ENCODE measurements at regions not wholly inside any gene's neighbourhood (a gene's known extent, or its start where the extent isn't known, plus 50 kb on each side); places are given as distances from the start of the nearest gene placed in this dataset.

DNA sequence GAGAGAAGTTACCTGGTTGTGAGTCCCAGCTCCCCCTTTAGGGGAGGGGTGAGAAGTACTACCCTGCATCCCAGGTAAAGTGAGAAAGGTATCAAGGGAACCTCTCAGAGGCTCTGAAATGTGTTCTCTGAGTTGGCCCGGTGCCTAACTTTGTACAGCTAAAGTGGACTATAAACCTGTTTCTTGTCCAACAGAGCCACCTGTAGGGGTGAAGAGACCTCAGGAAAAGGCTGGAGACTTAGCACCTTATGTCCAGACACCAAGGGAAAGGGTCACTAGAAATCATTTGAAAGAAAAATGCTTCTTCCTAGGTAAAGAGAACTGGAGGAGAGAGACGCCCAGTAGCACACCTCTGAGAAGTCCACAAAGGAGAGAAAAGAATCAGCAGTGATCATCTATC, 108.3 kb upstream of the KIF2A start:
- no peak for FAIRE-seq
- intact Hi-C loops (cut with DNase I) = no loop called here
- Histone ChIP-seq H3K27ac (ENCODE audit: low read depth in 2 of 2, low read length in 2 of 2) (no peak overlapping the region), H3K4me1 (ENCODE audit: control insufficient read depth in 2 of 3, insufficient read depth in 2 of 3, low read depth in 1 of 3, low read length in 3 of 3) (no peaks in the 10 kb centered on the region), H3K9me3 (ENCODE audit: control insufficient read depth in 2 of 3, insufficient read depth in 1 of 3, low read length in 3 of 3) (peaks cover 0 to 4% (median 0%) of the 10 kb centered on the region in 3 donors), H3K4me3 (ENCODE audit: low read length in 3 of 3) (no peak overlapping the region), H3K9ac (ENCODE audit: low read length in 3 of 3) (no peak overlapping the region), H3K36me3 (ENCODE audit: control insufficient read depth in 2 of 3, insufficient read depth in 3 of 3, low read length in 3 of 3) (no peaks in the 10 kb centered on the region), H3K27me3 (ENCODE audit: control insufficient read depth, insufficient read depth, low read length) (no peaks in the 10 kb centered on the region)
- no peak for DNase-seq
- TF ChIP-seq, protein P1, sequence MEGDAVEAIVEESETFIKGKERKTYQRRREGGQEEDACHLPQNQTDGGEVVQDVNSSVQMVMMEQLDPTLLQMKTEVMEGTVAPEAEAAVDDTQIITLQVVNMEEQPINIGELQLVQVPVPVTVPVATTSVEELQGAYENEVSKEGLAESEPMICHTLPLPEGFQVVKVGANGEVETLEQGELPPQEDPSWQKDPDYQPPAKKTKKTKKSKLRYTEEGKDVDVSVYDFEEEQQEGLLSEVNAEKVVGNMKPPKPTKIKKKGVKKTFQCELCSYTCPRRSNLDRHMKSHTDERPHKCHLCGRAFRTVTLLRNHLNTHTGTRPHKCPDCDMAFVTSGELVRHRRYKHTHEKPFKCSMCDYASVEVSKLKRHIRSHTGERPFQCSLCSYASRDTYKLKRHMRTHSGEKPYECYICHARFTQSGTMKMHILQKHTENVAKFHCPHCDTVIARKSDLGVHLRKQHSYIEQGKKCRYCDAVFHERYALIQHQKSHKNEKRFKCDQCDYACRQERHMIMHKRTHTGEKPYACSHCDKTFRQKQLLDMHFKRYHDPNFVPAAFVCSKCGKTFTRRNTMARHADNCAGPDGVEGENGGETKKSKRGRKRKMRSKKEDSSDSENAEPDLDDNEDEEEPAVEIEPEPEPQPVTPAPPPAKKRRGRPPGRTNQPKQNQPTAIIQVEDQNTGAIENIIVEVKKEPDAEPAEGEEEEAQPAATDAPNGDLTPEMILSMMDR (IDR thresholded peaks at IDR 0.05; ENCODE audit: borderline replicate concordance, extremely low read depth, insufficient read depth) = no peak

DNA sequence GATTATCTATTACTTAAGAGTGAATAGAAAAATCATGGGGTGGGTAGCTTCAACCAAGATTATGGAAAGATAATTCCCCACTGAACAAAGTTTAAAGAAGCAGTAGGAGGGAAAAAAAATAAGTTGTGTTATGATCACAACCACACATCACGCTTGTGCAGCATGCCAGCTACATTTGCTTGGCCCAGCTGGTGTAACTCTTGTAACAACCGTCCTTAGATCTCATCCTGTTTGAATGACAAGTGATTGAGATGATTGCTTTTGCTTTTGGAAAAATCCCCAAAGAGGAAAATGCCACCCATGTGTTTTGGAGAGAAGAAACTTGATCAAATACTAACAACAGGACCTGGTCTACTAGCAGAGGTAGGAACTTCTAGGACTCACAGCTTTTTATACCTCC, 107.6 kb upstream of the KIF2A start:
- no peaks in the 10 kb centered on the region for H3K27me3 ChIP-seq (ENCODE audit: control insufficient read depth, insufficient read depth, low read length)
- peaks cover 0 to 4% (median 0%) of the 10 kb centered on the region in 3 donors for H3K9me3 ChIP-seq (ENCODE audit: control insufficient read depth in 2 of 3, insufficient read depth in 1 of 3, low read length in 3 of 3)
- H3K4me1 ChIP-seq (ENCODE audit: control insufficient read depth in 2 of 3, insufficient read depth in 2 of 3, low read depth in 1 of 3, low read length in 3 of 3) = no peaks in the 10 kb centered on the region
- no peaks in the 10 kb centered on the region for H3K36me3 ChIP-seq (ENCODE audit: control insufficient read depth in 2 of 3, insufficient read depth in 3 of 3, low read length in 3 of 3)
- H3K9ac ChIP-seq (ENCODE audit: low read length in 3 of 3) = no peak overlapping the region
- intact Hi-C loops (cut with DNase I) = no loop called here
- TF ChIP-seq, protein P1 (IDR thresholded peaks at IDR 0.05; ENCODE audit: borderline replicate concordance, extremely low read depth, insufficient read depth) = no peak
- H3K27ac ChIP-seq (ENCODE audit: low read depth in 2 of 2, low read length in 2 of 2) = no peak overlapping the region
- no peak overlapping the region for H3K4me3 ChIP-seq (ENCODE audit: low read length in 3 of 3)
- FAIRE-seq (no peak), DNase-seq (no peak)

DNA sequence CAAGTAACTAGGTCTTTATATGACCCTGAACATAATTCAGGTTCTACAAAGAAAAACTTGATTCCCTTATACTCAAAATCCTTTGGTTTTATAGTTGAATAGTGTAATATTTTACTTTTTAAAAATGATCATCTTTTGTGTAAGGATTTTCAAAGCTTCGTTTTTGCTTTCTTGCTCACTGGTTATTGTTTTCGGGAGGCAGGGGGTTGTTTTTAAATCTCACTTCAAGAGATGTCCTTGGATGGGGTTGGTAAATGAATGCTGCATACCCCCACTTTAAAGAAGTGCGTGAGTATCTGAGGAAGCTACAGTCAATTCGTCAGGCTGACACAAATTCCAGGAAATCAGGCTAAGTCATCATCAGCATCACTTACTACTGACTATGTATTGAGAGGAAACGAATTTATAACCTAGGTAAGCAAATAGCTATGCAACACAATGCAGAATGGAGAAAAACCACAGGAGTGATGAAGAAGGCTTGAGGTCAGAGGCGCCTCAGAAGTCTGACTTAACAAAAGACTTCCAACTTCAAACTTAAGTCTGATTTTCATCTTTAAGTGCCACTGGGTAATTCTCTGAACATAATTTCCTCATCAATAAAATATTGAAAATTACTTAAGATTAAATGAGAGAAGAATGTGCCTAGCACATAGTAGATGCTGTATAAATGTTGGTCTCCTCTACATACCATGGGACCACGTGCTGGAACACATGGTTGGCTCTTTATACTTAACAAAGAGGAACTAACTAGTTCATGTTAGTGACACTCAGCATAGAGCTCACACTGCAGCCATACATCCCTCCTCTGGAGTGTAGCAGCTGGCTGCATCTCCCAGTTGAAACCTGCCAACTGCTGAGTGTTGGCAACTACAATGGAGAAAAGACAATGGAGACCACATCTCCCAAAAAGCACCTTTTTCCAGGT, 106.0 kb upstream of the KIF2A start:
- no peaks in the 10 kb centered on the region for H3K9me3 ChIP-seq (ENCODE audit: control insufficient read depth in 2 of 3, insufficient read depth in 1 of 3, low read length in 3 of 3)
- no peak overlapping the region for H3K9ac ChIP-seq (ENCODE audit: low read length in 3 of 3)
- H3K4me3 ChIP-seq (ENCODE audit: low read length in 3 of 3) = no peak overlapping the region
- no peaks in the 10 kb centered on the region for H3K27me3 ChIP-seq (ENCODE audit: control insufficient read depth, insufficient read depth, low read length)
- H3K36me3 ChIP-seq (ENCODE audit: control insufficient read depth in 2 of 3, insufficient read depth in 3 of 3, low read length in 3 of 3) = no peaks in the 10 kb centered on the region
- no peak for DNase-seq
- no peak for FAIRE-seq
- TF ChIP-seq, protein P1 (IDR thresholded peaks at IDR 0.05; ENCODE audit: borderline replicate concordance, extremely low read depth, insufficient read depth) = no peak
- intact Hi-C loops (cut with DNase I) = no loop called here
- no peak overlapping the region for H3K27ac ChIP-seq (ENCODE audit: low read depth in 2 of 2, low read length in 2 of 2)
- no peaks in the 10 kb centered on the region for H3K4me1 ChIP-seq (ENCODE audit: control insufficient read depth in 2 of 3, insufficient read depth in 2 of 3, low read depth in 1 of 3, low read length in 3 of 3)

All from kidney (tissue), 13 donors.